HL-60 (cell line): ENCODE measurements at regions not wholly inside any gene's neighbourhood (a gene's known extent, or its start where the extent isn't known, plus 50 kb on each side); places are given as distances from the start of the nearest gene placed in this dataset.

Experiments used
- DNase-seq, 2 experiments: peaks; one replicate each; pipeline ENCODE4 v3.0.0-alpha.2; 2010 to 2020; ENCODE audit warnings: low read depth in 1 of 2, low spot score in 1 of 2
- H3K27ac ChIP-seq: fragments of 250-450 bp; sonication (Bioruptor Pico); replicated peaks from 2 replicates; pipeline ENCODE4 v1.5.1; 2020; ENCODE audit warnings: mild to moderate bottlenecking, moderate library complexity
- H3K27me3 ChIP-seq: fragments of 250-450 bp; sonication (Bioruptor Pico); 2 replicates; pipeline ENCODE4 v1.5.1; 2021; ENCODE audit warnings: mild to moderate bottlenecking, moderate library complexity; ENCODE audit not compliant: insufficient read depth, poor library complexity, severe bottlenecking
- H3K4me3 ChIP-seq: replicated peaks from 2 replicates; pipeline ENCODE4 v1.5.1; 2011; ENCODE audit warnings: mild to moderate bottlenecking, control low read depth, low read length; ENCODE audit not compliant: insufficient read depth
- CTCF ChIP-seq: IDR thresholded peaks from one replicate; pipeline ENCODE4 v1.5.1; 2011; ENCODE audit warnings: low read length, control low read depth, inconsistent platforms; ENCODE audit not compliant: insufficient read depth
- GABPA ChIP-seq: IDR thresholded peaks from 2 replicates; pipeline ENCODE4 v1.6.1; 2012; ENCODE audit warnings: low read depth
- POLR2AphosphoS5 ChIP-seq: IDR thresholded peaks from 2 replicates; pipeline ENCODE4 v1.6.1; 2012; ENCODE audit warnings: low read depth
- REST ChIP-seq: IDR thresholded peaks from 2 replicates; pipeline ENCODE4 v1.6.1; 2012; ENCODE audit warnings: low read depth; ENCODE audit not compliant: insufficient replicate concordance
- SPI1 ChIP-seq: IDR thresholded peaks from 2 replicates; pipeline ENCODE4 v1.6.1; 2012; ENCODE audit warnings: low read depth, mild to moderate bottlenecking, borderline replicate concordance

GRCh38 chr6:141158740-141159139, 974.0 kb upstream of the GJE1 start:
- H3K27ac ChIP-seq = no peak overlapping the region

GRCh38 chr6:141153563-141153962, 979.2 kb upstream of the GJE1 start:
- no peak overlapping the region for H3K27ac ChIP-seq
- no peak for DNase-seq
- no peak for TF ChIP-seq REST
- TF ChIP-seq SPI1 = no peak
- no peak for TF ChIP-seq POLR2AphosphoS5
- TF ChIP-seq GABPA = no peak
- TF ChIP-seq CTCF = no peak
- no peaks in the 10 kb centered on the region for H3K27me3 ChIP-seq
- no peak overlapping the region for H3K4me3 ChIP-seq

More at GRCh38 chr6:141158740-141159139, 974.0 kb upstream of the GJE1 start:
- no peak for TF ChIP-seq REST
- TF ChIP-seq POLR2AphosphoS5 = no peak
- TF ChIP-seq SPI1 = no peak
- TF ChIP-seq CTCF = no peak
- no peak for DNase-seq
- Histone ChIP-seq H3K27me3 (no peaks in the 10 kb centered on the region), H3K4me3 (no peak overlapping the region)

- no peak for DNase-seq
- H3K27me3 ChIP-seq = no peaks in the 10 kb centered on the region
- H3K4me3 ChIP-seq = no peak overlapping the region
- TF ChIP-seq REST = no peak
- TF ChIP-seq CTCF = no peak
- no peak for TF ChIP-seq POLR2AphosphoS5
- no peak for TF ChIP-seq GABPA
- TF ChIP-seq SPI1 = no peak
- H3K27ac ChIP-seq = no peak overlapping the region
Measured at GRCh38 chr6:141152951-141153350, 979.8 kb upstream of the GJE1 start.
